ENCODE measurements at regions not wholly inside any gene's neighbourhood (a gene's known extent, or its start where the extent isn't known, plus 50 kb on each side); places are given as distances from the start of the nearest gene placed in this dataset.

GRCh38 chr3:107250221-107250620 lies 127.0 kb upstream of the CCDC54 start:
- no peak for TF ChIP-seq CTCF (conservative IDR thresholded peaks at IDR 0.05; ENCODE audit: low read length)
- TF ChIP-seq EZH2phosphoT487 (IDR thresholded peaks at IDR 0.05; ENCODE audit: borderline replicate concordance): no peak
